ENCODE measurements at regions not wholly inside any gene's neighbourhood (a gene's known extent, or its start where the extent isn't known, plus 50 kb on each side); places are given as distances from the start of the nearest gene placed in this dataset.
"Not testable (repeated sequence)": the region's sequence is repeated elsewhere in the genome, so short reads cannot be mapped to it uniquely, and the experiment has no call there.

DNA sequence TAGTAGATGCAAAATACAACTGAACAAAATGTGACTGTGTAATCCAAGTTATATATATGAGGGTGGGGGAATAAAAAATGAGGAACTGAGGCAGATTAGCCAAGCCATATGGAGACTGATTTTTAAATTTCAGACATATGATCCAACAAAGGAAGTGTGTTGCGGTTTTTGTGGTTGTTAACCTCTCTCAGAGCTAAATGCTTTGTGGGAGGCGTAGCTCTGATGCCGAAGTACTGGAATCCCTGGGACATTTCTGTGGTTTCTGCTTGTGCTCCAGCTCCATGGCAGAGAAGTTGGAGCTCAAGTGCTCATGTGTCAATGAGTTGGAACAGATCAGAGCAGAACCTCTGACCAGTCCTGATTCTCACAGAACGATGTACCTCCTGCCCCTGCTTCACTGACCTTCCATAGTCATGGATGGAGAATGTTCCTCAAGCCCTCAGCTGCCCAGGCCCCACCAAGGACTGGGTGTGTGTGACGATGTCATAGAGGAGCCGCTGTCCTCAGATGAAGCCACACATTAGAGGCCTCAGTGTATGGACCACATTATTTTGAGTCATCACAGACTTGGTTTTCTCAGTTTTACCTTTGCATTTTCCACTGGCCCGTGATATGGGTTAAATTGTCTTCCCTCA, 107.6 kb downstream of the SOX1 start:
- no peak for DNase-seq

DNA sequence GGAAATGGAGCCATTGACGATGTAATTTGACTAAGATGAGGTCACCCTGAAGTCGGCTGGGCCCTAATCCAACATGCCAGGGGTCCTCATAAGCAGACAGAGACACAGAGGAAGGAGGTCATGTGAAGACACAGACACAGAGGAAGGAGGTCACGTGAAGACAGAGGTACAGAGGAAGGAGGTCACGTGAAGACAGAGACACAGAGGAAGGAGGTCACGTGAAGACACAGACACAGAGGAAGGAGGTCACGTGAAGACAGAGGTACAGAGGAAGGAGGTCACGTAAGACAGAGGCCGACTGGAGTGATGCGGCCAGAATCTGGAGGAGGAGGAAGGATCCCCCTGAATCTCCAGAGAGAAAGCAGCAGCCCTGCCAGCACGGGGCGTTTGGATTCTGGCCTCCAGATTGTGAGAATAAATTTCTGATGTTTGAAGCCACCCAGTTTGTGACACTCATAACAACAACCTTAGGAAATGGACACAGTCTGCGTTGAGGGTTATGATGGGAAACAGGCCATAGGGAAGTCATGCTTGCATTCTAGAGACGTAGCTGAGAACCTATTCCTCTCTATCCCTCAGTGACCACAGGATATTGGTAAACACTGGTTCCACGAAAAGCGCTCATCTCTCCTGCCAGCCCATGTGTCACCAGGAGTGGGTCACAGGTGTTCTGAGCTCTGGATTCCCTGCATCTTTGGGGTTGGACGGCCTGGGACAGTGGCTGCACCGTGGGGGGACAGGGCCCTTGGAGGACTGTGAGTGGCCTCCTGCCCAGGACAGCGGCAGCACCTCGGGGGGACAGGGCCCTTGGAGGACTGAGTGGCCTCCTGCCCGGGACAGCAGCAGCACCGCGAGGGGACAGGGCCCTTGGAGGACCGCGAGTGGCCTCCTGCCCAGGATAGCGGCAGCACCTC, 108.5 kb downstream of the SOX1 start:
- no peak for DNase-seq

DNA sequence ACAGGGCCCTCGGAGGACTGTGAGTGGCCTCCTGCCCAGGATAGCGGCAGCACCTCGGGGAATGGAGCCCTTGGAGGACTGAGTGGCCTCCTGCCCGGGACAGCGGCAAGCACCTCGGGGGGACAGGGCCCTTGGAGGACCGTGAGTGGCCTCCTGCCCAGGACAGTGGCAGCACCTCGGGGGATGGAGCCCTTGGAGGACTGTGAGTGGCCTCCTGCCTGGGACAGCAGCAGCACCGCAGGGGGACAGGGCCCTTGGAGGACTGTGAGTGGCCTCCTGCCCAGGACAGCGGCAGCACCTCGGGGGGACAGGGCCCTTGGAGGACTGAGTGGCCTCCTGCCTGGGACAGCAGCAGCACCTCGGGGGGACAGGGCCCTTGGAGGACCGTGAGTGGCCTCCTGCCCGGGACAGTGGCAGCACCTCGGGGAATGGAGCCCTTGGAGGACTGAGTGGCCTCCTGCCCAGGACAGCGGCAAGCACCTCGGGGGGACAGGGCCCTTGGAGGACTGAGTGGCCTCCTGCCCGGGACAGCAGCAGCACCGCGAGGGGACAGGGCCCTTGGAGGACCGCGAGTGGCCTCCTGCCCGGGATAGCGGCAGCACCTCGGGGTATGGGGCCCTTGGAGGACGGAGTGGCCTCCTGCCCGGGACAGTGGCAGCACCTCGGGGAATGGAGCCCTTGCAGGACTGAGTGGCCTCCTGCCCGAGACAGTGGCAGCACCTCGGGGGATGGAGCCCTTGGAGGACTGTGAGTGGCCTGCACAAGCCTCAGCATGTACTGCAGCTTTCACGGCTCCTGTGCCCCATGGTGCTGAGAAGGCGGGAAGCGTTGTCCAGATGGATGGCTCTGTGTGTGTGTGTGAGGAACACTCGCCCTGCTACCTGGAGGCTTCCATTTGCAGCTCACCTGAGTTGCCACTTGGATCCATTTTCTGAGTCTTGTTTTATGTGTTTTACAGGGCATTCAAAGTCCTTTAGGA, 109.5 kb downstream of the SOX1 start:
- not testable (repeated sequence) for DNase-seq

DNA sequence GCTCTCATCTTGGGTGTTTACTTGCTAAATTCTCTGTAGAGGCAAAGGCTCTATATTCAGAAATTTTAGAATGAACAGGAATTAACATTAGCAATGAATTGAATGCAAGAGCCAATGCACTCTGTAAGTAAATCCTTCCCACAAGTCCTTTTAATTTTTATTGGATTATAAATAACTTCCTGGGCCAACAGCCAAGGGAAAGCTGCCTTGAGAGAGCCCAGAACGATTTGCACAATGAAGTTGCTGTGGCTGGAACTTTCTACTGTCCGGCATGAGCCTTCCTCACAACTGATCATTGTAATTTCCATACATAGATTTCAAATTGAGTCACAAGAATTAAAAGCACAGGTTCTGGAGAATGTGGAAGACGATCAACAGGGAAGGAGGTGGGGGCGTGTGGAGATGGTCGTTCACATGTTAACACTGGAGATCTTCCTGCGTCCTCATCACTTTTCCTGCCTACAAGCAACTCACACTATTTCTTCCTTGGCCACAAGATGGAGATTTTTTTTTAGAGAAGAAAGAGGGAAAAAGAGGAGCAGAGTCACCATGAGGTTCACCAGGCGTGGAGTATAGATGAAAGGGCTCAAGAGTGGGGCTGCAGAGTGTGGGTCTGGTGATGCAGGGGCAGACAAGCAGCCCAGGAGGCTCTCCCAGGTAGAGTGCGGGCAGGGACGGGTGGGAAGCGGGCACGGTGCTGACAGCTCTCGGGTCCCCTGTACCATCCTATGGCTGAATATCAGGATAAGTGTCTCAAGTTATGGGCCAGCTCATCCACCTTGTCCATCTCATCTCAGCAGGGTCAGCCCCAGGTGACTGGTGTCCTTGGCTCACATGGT, 110.7 kb downstream of the SOX1 start:
- DNase-seq = peak; percentile 51

DNA sequence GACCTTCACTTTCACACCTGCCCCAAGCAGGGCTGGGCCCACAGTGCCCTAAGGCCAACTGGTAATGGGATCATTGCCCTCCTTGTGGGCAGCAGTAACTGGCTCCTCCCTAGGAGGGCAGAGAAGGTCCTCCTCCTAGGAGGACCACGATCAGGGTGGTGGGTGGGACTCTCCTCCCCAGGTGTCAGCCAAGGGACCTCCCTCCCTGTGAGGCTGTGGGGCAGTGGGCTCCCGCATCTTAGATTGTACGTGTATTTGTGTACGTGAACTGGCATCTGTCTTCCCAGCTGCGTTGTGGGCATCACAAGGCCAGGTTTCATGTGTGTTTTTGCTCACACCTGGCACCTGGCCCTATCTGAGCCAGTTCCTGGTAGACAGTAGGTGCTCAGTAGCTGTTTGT, 111.8 kb downstream of the SOX1 start:
- DNase-seq = no peak

DNA sequence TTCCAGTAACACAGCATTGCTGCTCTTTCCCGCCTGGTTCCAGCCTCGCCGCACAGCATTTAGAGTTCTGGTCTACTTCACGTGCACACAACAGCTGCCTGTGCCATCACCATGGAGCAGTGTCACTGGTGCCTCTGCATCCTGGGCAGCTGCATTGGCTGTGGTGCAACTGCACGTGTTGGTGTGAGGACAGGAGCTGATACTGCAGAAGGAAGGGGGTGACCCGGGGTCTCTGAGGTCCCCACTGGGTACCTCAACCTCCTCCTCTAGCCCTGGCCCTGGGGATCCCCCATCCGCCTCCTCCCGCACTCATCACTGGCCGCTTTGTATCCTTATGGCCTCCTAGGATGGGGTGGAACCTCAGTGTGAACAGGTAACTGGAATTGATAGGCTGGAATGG, 112.5 kb downstream of the SOX1 start:
- DNase-seq = no peak

DNA sequence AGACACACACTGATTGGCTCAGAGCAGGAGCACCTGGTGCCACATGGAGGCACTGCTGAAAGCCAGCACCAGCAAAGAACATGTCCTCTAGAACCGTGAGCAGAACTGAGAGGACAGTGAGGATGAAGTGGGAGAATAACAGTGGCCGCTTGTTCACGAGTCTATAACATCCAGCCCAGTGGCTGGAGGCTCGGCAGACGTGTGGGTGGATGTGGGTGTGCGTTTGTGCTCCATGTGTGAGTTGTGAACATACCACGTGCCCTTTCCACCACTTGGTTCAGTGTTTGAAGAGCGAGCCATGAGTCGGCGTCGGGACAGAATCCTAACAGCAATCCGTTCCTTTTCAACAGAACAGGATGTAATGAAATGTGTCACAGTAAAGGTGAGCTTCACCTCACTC, 113.0 kb downstream of the SOX1 start:
- DNase-seq = no peak

DNA sequence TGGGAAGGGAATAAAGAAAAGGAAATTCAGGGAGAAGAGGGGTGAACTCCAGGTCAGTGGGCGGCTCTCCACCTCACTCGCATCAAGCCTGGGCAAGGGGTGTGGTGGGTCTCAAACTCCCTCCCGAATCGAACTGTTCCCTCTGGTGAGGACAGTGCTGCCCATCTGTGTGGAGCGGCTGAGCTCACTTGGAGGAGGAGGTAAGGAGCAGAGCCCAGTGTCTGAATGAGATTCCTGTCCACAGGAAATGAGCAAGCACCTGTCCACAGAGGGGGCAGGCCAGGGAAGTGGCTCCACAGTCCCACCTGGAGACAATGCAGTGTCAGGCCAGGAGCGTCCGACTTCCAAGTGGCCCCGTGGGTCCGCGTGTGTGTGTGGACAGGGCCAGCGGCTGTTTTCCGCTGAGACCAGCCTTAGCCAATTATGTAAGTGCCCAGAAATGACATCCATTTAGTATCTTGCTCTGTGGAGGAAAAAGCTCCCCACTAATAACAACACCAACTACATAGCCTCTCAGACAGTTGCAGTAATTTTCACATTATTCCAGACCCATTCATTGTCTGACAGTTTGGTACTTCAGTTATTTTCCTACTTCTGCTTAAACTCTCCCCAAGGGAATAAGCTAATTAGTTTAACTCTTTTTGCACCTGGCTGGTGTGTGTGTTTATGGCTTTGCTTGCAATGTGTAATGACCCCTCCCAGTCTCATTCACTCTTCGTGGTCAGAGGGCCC, 114.6 kb downstream of the SOX1 start:
- no peak for DNase-seq

DNA sequence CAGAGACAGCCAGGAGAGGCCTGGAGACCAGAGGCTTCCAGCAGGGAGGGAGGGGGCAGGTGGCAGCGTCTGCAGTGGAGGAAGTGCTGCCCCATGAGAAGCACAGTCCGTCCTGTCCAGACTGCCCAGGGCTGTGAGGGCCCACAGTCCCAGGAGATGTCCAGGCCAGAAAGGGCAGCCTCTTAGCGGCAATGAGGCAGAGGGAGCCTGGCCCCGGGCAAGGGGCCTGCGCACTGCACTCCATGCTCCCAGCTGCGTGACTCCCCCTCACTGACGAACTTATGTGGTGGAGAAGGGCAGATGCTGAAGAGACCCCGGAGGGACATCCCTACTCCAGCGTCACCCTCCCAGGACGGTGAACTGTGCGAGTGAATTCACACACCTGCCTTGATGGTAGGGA, 115.3 kb downstream of the SOX1 start:
- no peak for DNase-seq

DNA sequence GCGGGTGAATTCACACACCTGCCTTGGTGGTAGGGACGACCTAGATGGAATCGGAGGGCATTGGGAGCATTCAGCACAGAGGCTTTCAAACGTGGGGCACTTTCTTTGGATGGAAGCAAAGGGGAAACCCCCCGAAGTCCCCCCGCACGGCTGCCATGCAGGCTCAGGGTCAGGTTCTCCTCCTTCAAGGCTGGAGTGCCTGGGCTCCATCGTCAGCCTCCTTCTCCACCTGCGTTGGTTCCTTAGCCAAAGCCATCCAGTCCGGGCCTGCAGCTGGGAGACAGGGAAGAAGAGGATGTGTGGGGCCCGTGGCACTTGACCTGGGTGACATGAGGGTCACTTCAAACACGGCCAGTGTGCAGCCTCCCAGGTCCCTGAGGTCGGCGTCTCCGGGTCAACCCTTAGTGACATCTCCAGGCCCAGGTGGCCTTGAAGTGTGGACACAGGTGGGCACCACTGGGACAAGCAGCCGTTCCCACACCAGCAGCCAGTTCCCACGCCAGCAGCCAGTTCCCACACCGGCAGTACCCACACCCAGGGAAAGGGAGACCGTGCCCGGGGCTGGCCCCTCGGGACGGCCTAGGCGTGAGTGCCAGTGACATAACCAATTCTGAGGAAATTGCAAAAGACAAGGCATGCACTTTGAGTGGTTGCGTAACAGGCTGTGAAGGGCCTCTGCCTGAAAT, 116.0 kb downstream of the SOX1 start:
- no peak for DNase-seq

DNA sequence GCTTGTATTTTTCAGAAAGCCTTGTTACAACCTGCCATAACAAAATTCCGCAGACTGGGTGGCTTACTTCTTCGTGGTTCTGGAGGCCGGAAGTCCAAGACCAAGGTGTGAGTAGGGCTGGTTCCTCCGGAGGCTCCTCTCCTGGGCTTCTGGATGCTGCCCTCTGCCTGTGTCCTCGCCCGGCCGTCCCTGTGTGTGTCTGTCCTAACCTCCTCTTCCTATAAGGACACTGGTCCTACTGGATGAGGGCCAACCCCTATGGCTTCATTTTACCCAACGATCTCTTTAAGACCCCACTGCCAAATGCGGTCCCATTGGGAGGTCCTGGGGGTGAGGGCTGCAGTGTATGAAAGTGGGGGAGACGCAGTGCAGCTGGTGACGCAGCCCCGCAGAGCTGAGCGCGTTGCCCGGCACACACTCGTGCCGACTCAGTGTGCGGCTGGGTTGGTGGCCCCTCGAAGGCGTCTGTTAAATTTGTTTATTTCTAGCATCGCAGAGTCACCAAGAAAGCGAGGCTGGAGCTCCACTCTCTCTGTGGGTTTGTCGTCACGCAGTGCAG, 116.7 kb downstream of the SOX1 start:
- DNase-seq = no peak

DNA sequence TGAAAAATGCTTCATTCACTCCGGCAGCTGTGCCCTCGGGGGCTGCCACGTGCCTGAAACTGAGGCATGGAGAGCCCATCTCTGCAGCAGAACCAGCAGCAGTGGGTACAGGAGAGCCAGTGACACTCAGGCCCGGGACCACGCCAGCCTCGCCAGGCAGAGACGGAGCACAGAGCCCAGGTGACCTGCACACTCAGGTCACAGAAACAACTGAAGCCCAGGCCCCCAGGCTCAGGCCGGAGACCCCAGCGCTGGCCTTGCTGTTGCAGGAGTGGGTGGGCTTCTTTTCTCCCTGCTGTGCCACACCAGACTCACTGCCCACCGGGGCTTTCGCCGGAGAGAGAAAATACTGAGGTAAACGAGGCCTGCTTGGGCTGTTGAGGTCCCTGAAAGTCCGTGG, 117.3 kb downstream of the SOX1 start:
- DNase-seq = no peak

DNA sequence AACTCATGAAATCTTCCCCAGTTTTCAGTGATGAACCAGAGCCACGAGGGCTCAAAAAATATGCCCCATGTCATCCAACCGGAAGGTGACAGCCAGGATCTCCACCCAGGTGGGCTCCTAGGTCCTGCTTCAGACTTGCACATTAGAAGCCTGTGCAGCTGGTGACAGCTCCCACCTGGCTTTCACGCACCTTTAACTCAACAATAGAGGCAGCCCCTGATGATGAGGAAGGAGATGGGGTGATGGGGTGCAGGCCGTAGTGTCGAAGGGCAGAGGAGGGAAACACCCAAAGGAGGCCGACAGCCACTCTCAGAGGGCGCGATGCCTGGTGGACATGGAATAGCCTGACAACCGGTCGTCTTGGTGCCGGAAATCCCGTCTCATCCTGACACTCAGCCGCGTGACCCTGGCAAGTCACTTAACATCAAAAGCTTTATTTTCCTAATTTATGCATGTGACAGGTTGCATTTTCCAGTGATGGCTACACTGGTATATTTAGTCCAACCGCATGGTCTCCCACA, 118.0 kb downstream of the SOX1 start:
- no peak for DNase-seq

DNA sequence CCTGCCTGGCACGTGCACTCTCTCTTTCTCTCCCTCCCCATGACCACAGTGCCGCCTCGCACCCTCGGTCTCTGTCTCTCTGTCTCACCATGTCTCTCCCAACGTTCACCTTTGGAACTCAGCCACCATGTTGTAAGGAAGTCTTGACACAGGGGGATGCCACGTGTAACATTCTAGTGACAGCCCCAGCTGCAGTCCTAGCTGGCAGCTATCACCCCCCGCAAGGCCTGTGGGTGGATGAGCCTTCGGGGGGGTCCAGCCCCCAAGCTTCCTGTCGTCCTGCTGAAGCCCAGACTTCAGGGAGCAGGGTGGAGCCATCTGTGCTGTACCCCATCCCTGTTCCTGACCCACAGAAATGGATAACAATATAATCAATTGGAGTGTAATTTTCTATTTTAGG, 118.5 kb downstream of the SOX1 start:
- DNase-seq = no peak

DNA sequence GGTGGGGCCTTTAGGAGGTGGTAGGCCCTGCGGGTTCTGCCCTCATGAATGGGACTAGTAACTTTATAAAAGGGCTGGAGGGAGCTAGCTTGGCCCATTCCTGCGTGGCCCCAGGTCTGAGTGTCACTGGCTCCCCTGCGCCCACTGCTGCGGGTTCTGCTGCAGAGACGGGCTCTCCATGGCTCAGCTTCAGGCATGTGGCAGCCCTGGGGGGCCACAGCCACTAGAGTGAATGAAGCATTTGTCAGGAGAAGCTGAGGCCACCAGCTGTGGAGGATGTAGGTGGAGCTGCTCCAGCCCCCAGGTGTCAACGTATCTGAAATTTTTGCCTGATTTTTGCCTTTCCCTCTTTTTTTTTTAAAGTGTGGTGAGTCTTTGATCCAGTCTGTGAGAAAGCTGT, 119.1 kb downstream of the SOX1 start:
- DNase-seq = no peak

DNA sequence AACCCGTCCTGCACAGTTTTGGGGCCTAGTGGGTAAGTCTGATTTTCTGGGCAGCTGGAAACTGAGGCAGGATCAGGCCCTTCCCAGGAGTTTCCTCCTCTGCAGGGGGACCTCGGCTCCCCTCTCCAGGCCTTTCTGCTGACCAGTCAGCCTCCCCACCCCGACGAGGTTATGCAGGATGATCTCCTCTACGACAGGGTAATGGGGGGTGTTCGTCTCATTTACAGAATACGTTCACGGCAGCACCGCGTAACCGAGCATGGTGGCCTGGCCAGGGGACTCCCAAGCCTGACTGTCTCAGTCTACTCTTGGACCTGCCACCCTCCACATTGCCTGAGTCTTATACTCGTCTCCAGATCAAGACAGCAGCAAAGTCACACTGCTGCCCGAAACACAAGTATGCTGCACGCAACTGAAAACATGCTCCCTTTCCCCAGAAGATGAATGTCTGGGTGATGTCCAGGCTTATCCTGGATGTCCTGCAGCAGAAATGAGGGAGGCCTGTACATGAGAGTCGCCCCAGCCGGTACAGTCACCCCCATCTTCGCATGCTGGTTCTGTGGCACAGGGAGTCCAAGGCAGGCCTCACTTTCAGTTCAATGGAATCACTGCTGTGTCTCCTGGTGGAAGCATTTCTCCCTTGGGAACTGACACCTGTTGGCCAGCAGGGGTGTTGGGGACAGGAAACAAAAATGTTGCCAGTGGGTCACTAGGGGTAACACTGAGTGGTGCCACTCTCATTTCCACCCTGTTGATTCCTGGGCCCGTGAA, 120.8 kb downstream of the SOX1 start:
- no peak for DNase-seq

DNA sequence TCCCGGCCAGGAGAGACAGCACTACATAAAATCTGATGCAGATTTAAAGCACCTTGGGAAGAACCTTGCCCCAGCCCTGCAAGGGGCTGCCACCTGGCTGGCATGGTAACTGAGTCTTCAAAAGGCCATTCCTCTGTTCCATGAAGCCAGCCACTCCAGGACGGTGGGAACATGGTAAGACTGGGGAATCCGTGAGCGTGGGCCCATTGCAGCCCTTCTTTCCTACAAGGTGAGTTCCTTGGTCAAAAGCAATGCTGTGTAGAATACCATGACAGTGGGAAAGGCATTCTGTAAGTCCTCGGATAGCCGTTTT, 121.3 kb downstream of the SOX1 start:
- no peak for DNase-seq

DNA sequence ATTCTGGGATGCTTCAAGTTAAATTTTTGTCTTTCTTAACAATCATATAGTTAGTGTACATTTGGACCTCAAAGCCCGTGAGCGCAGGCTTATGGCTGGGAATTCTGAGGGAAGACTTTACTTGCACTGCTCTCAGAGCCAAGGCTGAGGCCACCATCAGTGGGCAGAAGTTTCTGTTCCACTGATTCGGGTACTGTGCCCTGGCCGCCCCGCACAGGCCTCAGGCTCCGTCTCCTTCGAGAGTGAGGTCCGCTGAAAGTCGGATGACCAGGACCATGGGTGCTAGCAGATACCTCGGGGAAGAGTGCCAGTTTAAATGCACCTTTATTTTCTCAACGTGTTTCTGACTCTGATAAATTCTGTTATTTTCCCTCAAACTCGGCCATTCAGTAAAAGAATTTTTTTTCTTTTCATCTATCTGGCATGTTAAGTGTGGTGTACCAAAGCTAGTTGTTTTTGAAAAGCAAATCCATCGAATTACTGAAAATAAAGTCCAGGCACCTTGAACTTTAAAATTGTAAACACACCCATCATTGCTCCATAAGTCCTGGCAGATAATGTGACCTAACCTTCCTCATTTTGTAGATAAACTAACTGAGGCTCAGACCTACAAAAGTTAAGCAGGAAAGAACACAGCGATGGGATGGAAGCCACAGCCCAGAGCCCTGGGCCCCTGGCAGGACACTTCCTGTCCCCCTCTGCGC, 126.7 kb downstream of the SOX1 start:
- no peak for DNase-seq

DNA sequence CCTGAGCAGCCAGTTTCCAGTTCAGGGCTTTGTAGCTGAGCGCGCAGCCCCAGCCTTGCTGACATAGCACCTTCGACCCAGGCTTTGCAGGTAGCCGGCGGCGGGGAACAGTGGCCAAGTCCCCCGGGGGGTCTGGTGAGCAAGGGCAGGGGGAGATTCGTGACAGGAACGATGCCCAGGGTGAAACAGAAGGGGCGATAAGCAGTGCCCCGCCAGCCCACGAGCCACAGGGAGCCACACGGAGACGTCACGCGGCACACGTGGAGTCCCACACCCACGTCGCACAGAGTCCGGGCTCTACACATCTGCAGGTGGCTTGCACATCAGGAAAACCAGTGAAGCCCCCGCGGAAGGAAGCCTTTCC, 127.2 kb downstream of the SOX1 start:
- DNase-seq = no peak
